GM10248 (cell line): ENCODE measurements at regions not wholly inside any gene's neighbourhood (a gene's known extent, or its start where the extent isn't known, plus 50 kb on each side); places are given as distances from the start of the nearest gene placed in this dataset.

Experiments used
- CTCF ChIA-PET: fragments of 300-600 bp; sonication (Branson Sonifier 250); formaldehyde crosslinking; extraction: SDS; loops from one replicate; lab custom pipeline; 2021; ENCODE audit warnings: antibody characterized with exemption; lab: Yijun Ruan, JAX
- POLR2A ChIA-PET: fragments of 350-650 bp; sonication (Branson Sonifier 250); formaldehyde crosslinking; extraction: SDS; loops from one replicate; lab custom pipeline; 2020; ENCODE audit warnings: antibody characterized with exemption; lab: Yijun Ruan, JAX
- DNase-seq: peaks from one replicate; pipeline ENCODE4 v3.0.0; 2012; ENCODE audit errors: extremely low spot score
- CTCF ChIP-seq: IDR thresholded peaks from 2 replicates; pipeline ENCODE4 v1.5.1; 2012; ENCODE audit warnings: mild to moderate bottlenecking, low read depth; ENCODE audit errors: extremely low read depth, missing control alignments, control extremely low read depth

DNA sequence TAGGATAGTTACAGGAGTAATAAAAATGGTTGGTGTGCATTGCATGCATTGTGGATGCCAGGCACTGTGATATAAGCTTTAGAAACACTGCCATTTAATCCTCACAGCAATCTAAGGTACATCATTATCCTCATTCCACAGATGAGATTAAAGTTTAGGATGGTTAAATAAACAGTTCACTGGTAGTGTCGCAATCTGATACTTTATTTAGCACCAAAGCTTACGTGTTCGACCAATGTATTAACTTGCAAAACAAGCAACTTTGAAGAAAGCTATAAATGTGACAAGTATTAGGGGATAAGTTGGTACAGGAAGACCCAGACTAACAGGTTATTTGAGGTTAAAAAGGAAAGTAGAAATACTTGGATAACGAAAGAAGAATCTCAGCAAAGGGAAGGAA, 150.5 kb upstream of the ZNF385D start:
- CTCF ChIA-PET, result interaction anchor here (1.3 to 2.1 kb wide), 4 partner anchors 9 to 38 kb away, joined by 3 to 10 read pairs (median 4); no protein-coding TSS in a partner anchor
- DNase-seq, result no peak
- no peak for TF ChIP-seq CTCF
- POLR2A ChIA-PET, result no interaction called here

- ChIA-PET CTCF (interaction anchor here (2.8 kb wide), 1 partner anchor 9 kb away, joined by 9 read pairs; no protein-coding TSS in a partner anchor), POLR2A (no interaction called here)
- no peak for TF ChIP-seq CTCF
- no peak for DNase-seq
Observed at GRCh38 chr3:21902956-21903355, 151.9 kb upstream of the ZNF385D start.

DNA sequence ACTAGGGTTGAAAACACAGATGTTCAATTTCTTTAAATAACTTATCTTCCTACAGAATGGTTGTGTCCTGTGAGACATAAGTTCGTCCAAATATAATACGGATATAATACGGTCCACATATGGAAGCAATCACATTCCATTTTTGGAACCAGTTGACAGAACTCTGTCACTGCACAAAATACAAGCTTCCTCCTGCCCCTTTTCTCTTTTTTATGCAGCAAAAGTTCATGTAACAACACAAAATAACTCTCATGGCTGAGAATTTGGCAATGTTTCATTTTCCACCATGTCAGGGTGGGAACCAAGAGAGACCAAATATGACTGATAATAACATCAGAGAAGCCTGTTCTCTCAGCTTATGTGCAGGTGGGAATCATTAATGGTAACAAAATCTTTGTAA, 158.1 kb upstream of the ZNF385D start:
- CTCF ChIA-PET, result no interaction called here
- DNase-seq, result no peak
- POLR2A ChIA-PET, result no interaction called here

DNA sequence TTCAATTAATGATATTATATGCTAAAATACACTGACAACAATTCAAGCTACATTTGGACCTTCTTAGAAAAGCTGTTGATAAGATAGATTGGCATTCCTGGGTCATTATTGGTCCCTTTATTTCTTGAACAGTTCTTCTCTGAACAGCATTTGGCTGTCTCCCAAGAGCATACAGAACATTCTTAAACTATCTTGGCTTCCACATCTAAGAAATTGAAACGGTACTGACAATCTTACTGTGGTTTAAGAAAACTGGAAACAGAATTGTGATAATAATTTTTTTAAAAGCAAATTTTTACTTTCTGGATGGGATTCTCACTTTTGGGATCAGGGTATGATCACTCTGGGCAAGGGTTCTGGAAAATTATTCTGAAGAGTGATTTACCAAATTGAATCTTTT, 161.7 kb upstream of the ZNF385D start:
- POLR2A ChIA-PET, result no interaction called here
- TF ChIP-seq CTCF, result no peak
- DNase-seq, result no peak
- CTCF ChIA-PET, result no interaction called here

More for the DNA sequence above, 158.1 kb upstream of the ZNF385D start:
- TF ChIP-seq CTCF, result no peak

GRCh38 chr3:21913791-21914190, 162.8 kb upstream of the ZNF385D start:
- CTCF ChIA-PET, result interaction anchor here (0.9 kb wide), 1 partner anchor 10 kb away, joined by 3 read pairs; no protein-coding TSS in a partner anchor
- TF ChIP-seq CTCF, result no peak
- POLR2A ChIA-PET, result no interaction called here
- no peak for DNase-seq

- DNase-seq, result no peak
- TF ChIP-seq CTCF, result no peak
- ChIA-PET POLR2A (no interaction called here), CTCF (no interaction called here)
Observed at GRCh38 chr3:21914451-21914850, 163.4 kb upstream of the ZNF385D start.

- DNase-seq, result no peak
- no peak for TF ChIP-seq CTCF
- CTCF ChIA-PET, result interaction anchor here (1.2 kb wide), 1 partner anchor 24 kb away, joined by 3 read pairs; no protein-coding TSS in a partner anchor
- POLR2A ChIA-PET, result no interaction called here
Observed at GRCh38 chr3:21919383-21919782, 168.4 kb upstream of the ZNF385D start.
